ENCODE measurements at regions not wholly inside any gene's neighbourhood (a gene's known extent, or its start where the extent isn't known, plus 50 kb on each side); places are given as distances from the start of the nearest gene placed in this dataset.

- TF ChIP-seq POLR2A (IDR thresholded peaks at IDR 0.05; ENCODE audit: low read length), result no peak
- no peak for TF ChIP-seq GATA1 (IDR thresholded peaks at IDR 0.05; ENCODE audit: low read depth, low read length)
- DNase-seq, result no peak
Measured at GRCh38 chr11:70661761-70662501, 263.6 kb downstream of the CTTN start.

DNA sequence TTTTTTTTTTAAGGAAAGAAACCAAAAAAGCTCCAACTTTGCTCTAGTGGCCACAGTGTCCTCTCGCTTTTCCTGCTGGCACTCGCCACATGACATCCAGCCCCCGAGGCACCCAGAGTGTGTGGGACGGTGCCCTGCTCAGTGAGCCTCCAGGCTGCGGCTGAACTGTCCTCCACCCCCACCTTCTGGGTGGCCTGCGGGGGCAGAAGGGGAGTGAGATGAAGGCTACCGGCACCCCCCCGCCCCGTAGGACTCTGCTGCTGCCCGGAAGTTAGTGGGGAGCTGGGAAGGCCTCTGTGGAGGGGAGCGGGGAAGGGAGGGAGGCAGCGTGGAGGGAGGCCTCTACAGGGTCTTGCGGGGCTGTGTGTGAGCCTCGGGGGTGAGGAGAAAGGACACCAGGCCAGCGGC, 264.4 kb downstream of the CTTN start:
- TF ChIP-seq GATA1 (IDR thresholded peaks at IDR 0.05; ENCODE audit: low read depth, low read length), result no peak
- TF ChIP-seq POLR2A (IDR thresholded peaks at IDR 0.05; ENCODE audit: low read length), result no peak
- no peak for DNase-seq

GRCh38 chr11:70663815-70664214, 265.5 kb downstream of the CTTN start:
- TF ChIP-seq POLR2A (IDR thresholded peaks at IDR 0.05; ENCODE audit: low read length) (no peak), GATA1 (IDR thresholded peaks at IDR 0.05; ENCODE audit: low read depth, low read length) (no peak)
- DNase-seq, result no peak

DNA sequence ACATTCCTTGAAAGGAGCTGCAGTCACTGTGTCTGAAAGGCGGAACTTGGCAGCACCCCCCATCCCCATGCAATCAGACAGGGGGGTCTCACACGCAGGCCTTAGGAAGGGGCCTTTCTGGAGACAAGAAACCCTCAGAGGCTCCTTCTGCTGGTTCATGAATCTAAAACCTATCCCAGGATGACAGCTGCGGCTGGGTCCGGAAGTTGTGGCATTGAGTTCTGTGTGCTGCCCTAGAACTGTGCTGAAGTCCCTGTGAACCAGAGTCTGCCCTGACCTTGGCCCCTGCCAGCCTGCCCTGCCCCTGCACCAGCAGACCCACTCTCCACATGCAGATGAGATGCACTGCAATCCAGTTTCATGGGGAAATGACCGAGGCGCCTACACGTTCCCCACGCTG, 268.0 kb downstream of the CTTN start:
- no peak for TF ChIP-seq GATA1 (IDR thresholded peaks at IDR 0.05; ENCODE audit: low read depth, low read length)
- TF ChIP-seq POLR2A (IDR thresholded peaks at IDR 0.05; ENCODE audit: low read length), result no peak
- DNase-seq, result no peak

GRCh38 chr11:70667767-70668166, 269.4 kb downstream of the CTTN start:
- no peak for TF ChIP-seq GATA1 (IDR thresholded peaks at IDR 0.05; ENCODE audit: low read depth, low read length)
- TF ChIP-seq POLR2A (IDR thresholded peaks at IDR 0.05; ENCODE audit: low read length), result no peak
- DNase-seq, result no peak

DNA sequence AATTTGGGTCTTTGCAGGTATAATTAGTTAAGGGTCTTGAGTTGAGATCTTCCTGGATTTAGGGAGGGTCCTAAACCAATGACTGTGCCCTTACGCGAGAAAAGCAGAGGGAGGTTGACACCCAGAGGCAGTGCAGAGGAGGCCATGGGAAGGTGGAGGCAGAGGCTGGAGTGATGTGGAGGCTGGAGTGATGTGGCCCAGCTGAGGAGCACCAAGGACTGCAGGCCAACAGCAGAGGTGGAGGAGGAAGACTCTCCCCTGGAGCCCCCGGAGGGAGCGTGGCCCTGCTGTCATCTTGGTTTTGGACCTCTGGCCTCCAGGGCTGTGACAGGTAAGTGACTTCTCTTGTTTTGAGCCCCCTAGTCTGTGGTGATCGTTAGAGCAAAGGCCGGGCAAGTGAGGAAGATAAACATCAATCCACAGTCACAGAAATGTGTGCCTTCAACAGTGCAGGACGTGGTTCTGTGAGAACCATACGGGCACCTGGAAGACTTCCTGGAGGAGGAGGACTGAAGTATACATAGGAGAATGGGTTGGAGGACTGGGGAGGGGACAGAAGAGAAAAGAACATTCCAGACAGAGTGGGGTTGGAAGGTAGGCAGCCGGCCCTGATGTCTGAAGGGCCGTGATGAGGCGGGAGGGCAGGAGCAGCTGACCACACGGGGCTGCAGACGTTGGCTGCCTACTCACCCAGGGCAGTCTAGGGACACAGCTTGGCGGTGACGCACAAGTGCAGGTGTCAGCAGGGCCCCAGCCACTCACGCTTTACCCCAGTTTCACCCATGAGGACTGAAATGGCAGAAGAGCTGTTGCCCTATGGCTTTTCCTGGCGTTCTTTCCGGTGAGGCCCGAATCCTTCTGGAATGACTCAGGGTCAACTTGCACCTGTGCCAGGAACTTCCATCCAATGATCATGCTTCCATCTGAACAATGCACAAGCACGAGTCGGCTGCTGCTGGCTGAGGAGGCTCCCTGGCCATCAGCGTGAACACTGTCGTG, 270.2 kb downstream of the CTTN start:
- no peak for DNase-seq
- TF ChIP-seq GATA1 (IDR thresholded peaks at IDR 0.05; ENCODE audit: low read depth, low read length) (no peak), POLR2A (IDR thresholded peaks at IDR 0.05; ENCODE audit: low read length) (no peak)

DNA sequence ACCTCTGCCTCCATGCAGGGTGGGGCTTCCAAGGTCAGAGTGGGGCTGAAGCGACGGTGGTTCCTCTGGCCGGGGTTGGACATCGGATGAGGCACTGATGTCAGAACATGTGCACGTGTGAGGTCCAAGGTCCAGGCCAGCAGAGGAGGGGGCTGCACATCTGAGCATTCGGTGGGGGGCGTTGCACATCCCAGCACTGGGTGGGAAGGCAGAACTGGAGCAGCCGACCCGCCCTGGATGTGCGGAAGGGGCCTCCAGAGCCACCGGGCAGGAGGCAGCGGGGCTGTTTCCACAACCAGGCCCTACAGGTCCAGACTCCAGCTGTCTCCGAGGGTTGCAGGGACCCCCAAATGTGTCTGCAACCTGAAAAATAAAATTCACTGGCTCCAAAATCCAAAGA, 271.0 kb downstream of the CTTN start:
- no peak for TF ChIP-seq POLR2A (IDR thresholded peaks at IDR 0.05; ENCODE audit: low read length)
- DNase-seq, result no peak

GRCh38 chr11:70669871-70670675, 271.7 kb downstream of the CTTN start:
- TF ChIP-seq GATA1 (IDR thresholded peaks at IDR 0.05; ENCODE audit: low read depth, low read length), result no peak
- TF ChIP-seq POLR2A (IDR thresholded peaks at IDR 0.05; ENCODE audit: low read length), result no peak
- no peak for DNase-seq

DNA sequence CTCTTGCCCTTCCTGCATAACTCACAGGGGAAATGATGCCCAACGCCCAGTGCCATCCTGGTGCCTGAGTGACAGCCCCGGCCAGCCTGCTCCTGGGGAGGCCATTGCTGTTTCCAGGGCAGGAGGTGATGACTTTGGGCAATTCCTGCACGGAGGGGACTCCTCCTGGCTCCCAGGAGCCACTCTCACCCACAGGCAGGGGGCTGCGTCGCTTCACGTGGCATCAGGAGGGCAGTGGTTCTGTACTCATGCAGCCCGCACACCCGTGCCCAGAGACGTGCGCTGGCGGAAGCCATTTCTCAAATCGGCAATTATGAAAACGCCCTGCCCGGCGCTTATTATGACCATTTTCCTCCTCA, 272.3 kb downstream of the CTTN start:
- no peak for TF ChIP-seq POLR2A (IDR thresholded peaks at IDR 0.05; ENCODE audit: low read length)
- TF ChIP-seq GATA1 (IDR thresholded peaks at IDR 0.05; ENCODE audit: low read depth, low read length), result no peak

GRCh38 chr11:70671083-70671482, 272.8 kb downstream of the CTTN start:
- DNase-seq, result no peak
- TF ChIP-seq GATA1 (IDR thresholded peaks at IDR 0.05; ENCODE audit: low read depth, low read length), result no peak
- TF ChIP-seq POLR2A (IDR thresholded peaks at IDR 0.05; ENCODE audit: low read length), result no peak

More for the DNA sequence above, 272.3 kb downstream of the CTTN start:
- no peak for DNase-seq

GRCh38 chr11:70671611-70672010, 273.3 kb downstream of the CTTN start:
- TF ChIP-seq POLR2A (IDR thresholded peaks at IDR 0.05; ENCODE audit: low read length) (no peak), GATA1 (IDR thresholded peaks at IDR 0.05; ENCODE audit: low read depth, low read length) (no peak)
- no peak for DNase-seq

DNA sequence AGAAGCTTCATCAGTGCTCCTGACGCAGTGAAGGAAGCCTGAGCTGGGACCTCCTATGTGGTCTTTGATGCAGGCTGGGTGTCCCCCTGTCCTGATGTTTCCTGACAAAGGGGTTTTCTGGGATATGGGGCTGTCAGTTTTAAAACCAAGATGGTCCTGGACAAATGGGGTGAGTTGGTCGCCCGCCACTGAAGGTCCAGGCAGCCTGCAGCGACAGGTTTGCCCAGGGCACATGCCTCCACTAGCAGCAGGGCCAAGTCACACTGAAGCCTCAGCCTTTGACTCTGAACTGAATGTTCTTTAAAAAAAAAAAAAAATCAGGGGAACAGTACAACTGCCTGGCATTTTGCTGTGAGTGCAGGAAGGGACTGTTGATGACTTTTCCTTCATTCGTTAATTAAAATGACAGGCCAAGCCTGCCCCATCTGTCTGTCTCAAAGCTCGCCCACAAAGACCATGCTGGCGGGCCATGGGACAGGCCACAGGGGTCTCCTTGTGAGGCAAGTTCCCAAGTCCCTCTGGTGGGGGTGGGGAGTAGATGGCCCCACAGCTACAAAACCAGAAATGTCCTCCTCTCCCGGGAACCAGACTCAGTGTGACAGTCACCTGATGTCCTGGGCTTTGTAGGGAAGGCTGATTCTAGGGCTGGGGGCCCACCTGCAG, 274.8 kb downstream of the CTTN start:
- no peak for DNase-seq
- TF ChIP-seq POLR2A (IDR thresholded peaks at IDR 0.05; ENCODE audit: low read length) (no peak), GATA1 (IDR thresholded peaks at IDR 0.05; ENCODE audit: low read depth, low read length) (no peak)

DNA sequence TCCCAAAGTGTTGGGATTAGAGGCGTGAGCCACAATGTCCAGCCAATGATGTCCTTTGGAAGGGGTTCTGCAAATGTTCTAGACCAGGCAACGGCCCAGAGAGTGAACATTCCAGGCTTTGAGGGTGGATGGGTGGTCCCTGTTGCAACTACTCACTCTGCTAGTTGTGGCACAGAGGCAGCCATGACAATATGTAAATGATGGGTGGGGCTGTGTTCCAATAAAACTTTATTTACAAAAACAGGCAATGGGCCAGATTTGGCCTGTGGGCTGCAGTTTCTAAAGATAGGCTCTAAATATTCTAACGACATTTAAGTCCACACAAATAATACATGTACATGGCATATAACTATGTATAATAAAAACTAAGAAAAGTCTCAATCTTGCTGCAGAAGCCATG, 276.3 kb downstream of the CTTN start:
- TF ChIP-seq POLR2A (IDR thresholded peaks at IDR 0.05; ENCODE audit: low read length), result no peak
- no peak for TF ChIP-seq GATA1 (IDR thresholded peaks at IDR 0.05; ENCODE audit: low read depth, low read length)

More for the DNA sequence above, 276.3 kb downstream of the CTTN start:
- no peak for DNase-seq

All from erythroblast (primary cell).